H1 (cell line): ENCODE measurements at regions not wholly inside any gene's neighbourhood (a gene's known extent, or its start where the extent isn't known, plus 50 kb on each side); places are given as distances from the start of the nearest gene placed in this dataset.
A peak's percentile ranks its signal among the peaks of the same experiment; 100 is the strongest.

Experiments
- CTCF ChIA-PET: fragments of 300-600 bp; sonication (Branson Sonifier 250); formaldehyde crosslinking; loops from one replicate; lab custom pipeline; 2021; ENCODE audit not compliant: partially characterized antibody; lab: Charles Lee
- POLR2A ChIA-PET: fragments of 300-600 bp; sonication (Branson Sonifier 250); formaldehyde crosslinking; loops from one replicate; lab custom pipeline; 2021; ENCODE audit warnings: inconsistent platforms; ENCODE audit not compliant: partially characterized antibody; lab: Charles Lee
- DNase-seq, 2 experiments: peaks; one replicate each; pipeline versions ENCODE4 v3.0.0 to v3.0.0-alpha.2; 2010 to 2022; ENCODE audit warnings: low spot score in 2 of 2, low read depth in 1 of 2, mixed read lengths in 1 of 2
- FAIRE-seq: peaks from 2 replicates; lab custom pipeline; 2011; peaks lifted over from hg19 to GRCh38; lab: Jason Lieb, UNC
- H2AFZ ChIP-seq: 2 replicates; pipeline ENCODE4 v1.8.1; 2012; ENCODE audit warnings: low read length, inconsistent platforms
- H2AK5ac ChIP-seq: 2 replicates; pipeline ENCODE4 v1.6.1; 2013; ENCODE audit warnings: low read depth, low read length
- H2BK120ac ChIP-seq: replicated peaks from 2 replicates; pipeline ENCODE3; 2013; ENCODE audit warnings: low read depth, low read length, inconsistent platforms
- H2BK12ac ChIP-seq: 2 replicates; pipeline ENCODE4 v1.6.1; 2013; ENCODE audit warnings: low read depth, low read length
- H2BK15ac ChIP-seq: 2 replicates; pipeline ENCODE4 v1.6.1; 2013; ENCODE audit warnings: low read length
- H2BK20ac ChIP-seq: 2 replicates; pipeline ENCODE4 v1.6.1; 2013; ENCODE audit warnings: low read length
- H2BK5ac ChIP-seq: 2 replicates; pipeline ENCODE4 v1.6.1; 2013; ENCODE audit warnings: low read depth, low read length
- H3K14ac ChIP-seq: 2 replicates; pipeline ENCODE4 v1.6.1; 2013; ENCODE audit warnings: inconsistent platforms; ENCODE audit not compliant: insufficient read length
- H3K18ac ChIP-seq: 2 replicates; pipeline ENCODE4 v1.6.1; 2013; ENCODE audit warnings: low read length; ENCODE audit errors: extremely low read depth
- H3K23ac ChIP-seq: 2 replicates; pipeline ENCODE4 v1.6.1; 2013; ENCODE audit warnings: inconsistent platforms; ENCODE audit not compliant: insufficient read length
- H3K23me2 ChIP-seq: 2 replicates; pipeline ENCODE4 v1.6.1; 2013; ENCODE audit warnings: low read depth, low read length
- H3K27ac ChIP-seq: 2 replicates; pipeline ENCODE4 v1.6.1; 2011; ENCODE audit warnings: low read depth, low read length, inconsistent platforms
- H3K27me3 ChIP-seq, 4 experiments: replicated peaks in 1 of 4; 1 replicate in 1 of 4; 2 replicates in 3 of 4; pipeline versions ENCODE4 v1.6.1 to v1.8.1; 2011 to 2013; ENCODE audit warnings: low read length in 3 of 4, mild to moderate bottlenecking in 3 of 4, inconsistent platforms in 2 of 4, mixed read lengths in 2 of 4, moderate library complexity in 1 of 4; ENCODE audit not compliant: control insufficient read depth in 3 of 4, insufficient read depth in 3 of 4; ENCODE audit errors: extremely low read depth in 1 of 4
- H3K36me3 ChIP-seq, 4 experiments: 2 replicates each; pipeline versions ENCODE4 v1.6.1 to v1.8.1; 2011 to 2013; ENCODE audit warnings: mild to moderate bottlenecking in 4 of 4, low read length in 3 of 4, moderate library complexity in 2 of 4, control low read depth in 1 of 4, inconsistent platforms in 1 of 4; ENCODE audit not compliant: insufficient read depth in 4 of 4, control insufficient read depth in 2 of 4
- H3K4ac ChIP-seq: replicated peaks from 2 replicates; pipeline ENCODE3; 2013; ENCODE audit warnings: low read length, low read depth, mixed read lengths, inconsistent platforms; ENCODE audit not compliant: insufficient read length
- H3K4me1 ChIP-seq, 4 experiments: replicated peaks in 1 of 4; 1 replicate in 1 of 4; 2 replicates in 3 of 4; pipeline versions ENCODE4 v1.6.1 to v1.8.1; 2011 to 2013; ENCODE audit warnings: low read length in 3 of 4, inconsistent platforms in 2 of 4, mixed read lengths in 1 of 4; ENCODE audit not compliant: insufficient read depth in 4 of 4, control insufficient read depth in 3 of 4
- H3K4me2 ChIP-seq, 2 experiments: 2 replicates each; pipeline versions ENCODE4 v1.6.1 to v1.8.1; 2011 to 2013; ENCODE audit warnings: low read depth in 2 of 2, low read length in 2 of 2, control low read depth in 1 of 2, inconsistent platforms in 1 of 2, mild to moderate bottlenecking in 1 of 2; ENCODE audit not compliant: insufficient read depth in 1 of 2
- H3K4me3 ChIP-seq, 4 experiments: fragments of 200-600, 300-600 bp in 1 of 4; sonication (generic), shearing (Covaris generic), sonication (Bioruptor Twin) in 1 of 4; 2 replicates each; pipeline versions ENCODE4 v1.5.1 to v1.8.1; 2011 to 2016; ENCODE audit warnings: low read length in 4 of 4, low read depth in 3 of 4, control low read depth in 2 of 4, inconsistent platforms in 2 of 4, mild to moderate bottlenecking in 2 of 4, mixed read lengths in 1 of 4, moderate library complexity in 1 of 4; ENCODE audit not compliant: insufficient read depth in 2 of 4; ENCODE audit errors: extremely low read depth in 1 of 4
- H3K56ac ChIP-seq: replicated peaks from 2 replicates; pipeline ENCODE3; 2013; ENCODE audit warnings: low read depth, mild to moderate bottlenecking, mixed read lengths, low read length, inconsistent platforms; ENCODE audit not compliant: insufficient read length
- H3K79me1 ChIP-seq: 2 replicates; pipeline ENCODE4 v1.6.1; 2013; ENCODE audit warnings: low read depth, low read length, control low read depth
- H3K79me2 ChIP-seq, 2 experiments: 2 replicates each; pipeline versions ENCODE4 v1.6.1 to v1.8.1; 2012 to 2013; ENCODE audit warnings: low read length in 2 of 2, mild to moderate bottlenecking in 2 of 2, inconsistent platforms in 1 of 2; ENCODE audit not compliant: insufficient read depth in 2 of 2, control insufficient read depth in 1 of 2
- H3K9ac ChIP-seq, 4 experiments: replicated peaks in 1 of 4; 1 replicate in 1 of 4; 2 replicates in 3 of 4; pipeline versions ENCODE4 v1.6.1 to v1.8.1; 2011 to 2013; ENCODE audit warnings: low read depth in 3 of 4, low read length in 3 of 4, control low read depth in 2 of 4, mild to moderate bottlenecking in 2 of 4, moderate library complexity in 2 of 4, inconsistent platforms in 1 of 4; ENCODE audit errors: extremely low read depth in 1 of 4
- H3K9me3 ChIP-seq, 2 experiments: 2 replicates each; pipeline versions ENCODE4 v1.6.1 to v1.8.1; 2012 to 2013; ENCODE audit warnings: mild to moderate bottlenecking in 2 of 2, moderate library complexity in 2 of 2, control low read depth in 1 of 2, inconsistent platforms in 1 of 2, low read depth in 1 of 2, low read length in 1 of 2, mixed read lengths in 1 of 2; ENCODE audit not compliant: insufficient read depth in 2 of 2
- H4K20me1 ChIP-seq, 2 experiments: replicated peaks in 1 of 2; 2 replicates each; pipeline versions ENCODE3 to v1.8.1; 2011 to 2013; ENCODE audit warnings: inconsistent platforms in 2 of 2, low read length in 2 of 2, mild to moderate bottlenecking in 1 of 2; ENCODE audit not compliant: insufficient read depth in 2 of 2, control insufficient read depth in 1 of 2
- H4K5ac ChIP-seq: 2 replicates; pipeline ENCODE4 v1.6.1; 2013; ENCODE audit warnings: low read length, low read depth, mixed read lengths, inconsistent platforms; ENCODE audit not compliant: insufficient read length
- H4K8ac ChIP-seq: 2 replicates; pipeline ENCODE4 v1.8.0; 2013; ENCODE audit warnings: mild to moderate bottlenecking, moderate library complexity, low read length, inconsistent platforms; ENCODE audit not compliant: insufficient read depth; ENCODE audit errors: extremely low read depth
- H4K91ac ChIP-seq: replicated peaks from 2 replicates; pipeline ENCODE3; 2013; ENCODE audit warnings: low read length, mixed read lengths, inconsistent platforms; ENCODE audit not compliant: insufficient read length
- BACH1 ChIP-seq: IDR thresholded peaks from 2 replicates; pipeline ENCODE4 v1.6.1; 2012; ENCODE audit warnings: low read length, improper control_type of control experiment
- CBX8 ChIP-seq: fragments of 300-800, 300-1000 bp; sonication (generic); IDR thresholded peaks from 2 replicates; pipeline ENCODE4 v1.7.1; 2016; ENCODE audit warnings: low read depth, low read length, borderline replicate concordance
- CREB1 ChIP-seq: IDR thresholded peaks from 2 replicates; pipeline ENCODE4 v1.6.1; 2012; ENCODE audit warnings: inconsistent platforms
- EP300 ChIP-seq, 2 experiments: IDR thresholded peaks; 1 replicate in 1 of 2; 2 replicates in 1 of 2; pipeline ENCODE4 v1.6.1; 2011 to 2012; ENCODE audit warnings: low read depth in 2 of 2, low read length in 2 of 2, mild to moderate bottlenecking in 2 of 2, borderline replicate concordance in 1 of 2, inconsistent platforms in 1 of 2, moderate library complexity in 1 of 2
- GTF2F1 ChIP-seq: IDR thresholded peaks from 2 replicates; pipeline ENCODE4 v1.6.1; 2012; ENCODE audit warnings: low read depth, low read length, improper control_type of control experiment, borderline replicate concordance
- MAFK ChIP-seq: IDR thresholded peaks from 2 replicates; pipeline ENCODE4 v1.6.1; 2012; ENCODE audit warnings: low read depth, mild to moderate bottlenecking, improper control_type of control experiment, low read length
- PHF8 ChIP-seq: fragments of 200-600 bp; sonication (generic); conservative IDR thresholded peaks from 2 replicates; pipeline ENCODE4 v1.7.1; 2012; ENCODE audit warnings: low read depth, mild to moderate bottlenecking, inconsistent platforms, low read length, moderate library complexity
- POLR2AphosphoS5 ChIP-seq: IDR thresholded peaks from 2 replicates; pipeline ENCODE4 v1.6.1; 2011; ENCODE audit warnings: low read depth, low read length
- RBBP5 ChIP-seq: IDR thresholded peaks from 2 replicates; pipeline ENCODE4 v1.7.1; 2012; ENCODE audit warnings: low read depth, mild to moderate bottlenecking, inconsistent platforms, low read length, moderate library complexity, borderline replicate concordance
- RFX5 ChIP-seq: IDR thresholded peaks from 2 replicates; pipeline ENCODE4 v1.6.1; 2011; ENCODE audit warnings: low read depth, low read length, improper control_type of control experiment, borderline replicate concordance
- SIRT6 ChIP-seq: IDR thresholded peaks from one replicate; pipeline ENCODE4 v1.7.1; 2012; ENCODE audit warnings: low read length, inconsistent platforms
- TAF1 ChIP-seq: IDR thresholded peaks from 2 replicates; pipeline ENCODE4 v1.6.1; 2011; ENCODE audit warnings: mild to moderate bottlenecking, low read depth, low read length
- TBP ChIP-seq: IDR thresholded peaks from 2 replicates; pipeline ENCODE4 v1.6.1; 2011; ENCODE audit warnings: low read depth, low read length, improper control_type of control experiment
- TCF12 ChIP-seq: IDR thresholded peaks from 2 replicates; pipeline ENCODE4 v1.6.1; 2011; ENCODE audit warnings: low read depth, mild to moderate bottlenecking, low read length
- WGBS, 2 experiments: shearing (Covaris generic) in 1 of 2; methylation state at CpG; one replicate each; pipeline versions ENCODE4 v1.1.6 to v1.1.7; 2013 to 2015; ENCODE audit warnings: low lambda C conversion rate in 2 of 2, mixed read lengths in 2 of 2, inconsistent platforms in 1 of 2, low coverage in 1 of 2, missing lambda C conversion rate in 1 of 2; ENCODE audit not compliant: insufficient replicate concordance in 2 of 2, insufficient coverage in 1 of 2, insufficient read length in 1 of 2; ENCODE audit errors: extremely low coverage in 1 of 2, missing lambda C conversion rate in 1 of 2; 5-methylcytosine and 5-hydroxymethylcytosine counted together
- TF ChIP-seq, protein P1 (sequence below): IDR thresholded peaks from 2 replicates; pipeline ENCODE4 v1.6.1; 2012; ENCODE audit warnings: inconsistent platforms

DNA sequence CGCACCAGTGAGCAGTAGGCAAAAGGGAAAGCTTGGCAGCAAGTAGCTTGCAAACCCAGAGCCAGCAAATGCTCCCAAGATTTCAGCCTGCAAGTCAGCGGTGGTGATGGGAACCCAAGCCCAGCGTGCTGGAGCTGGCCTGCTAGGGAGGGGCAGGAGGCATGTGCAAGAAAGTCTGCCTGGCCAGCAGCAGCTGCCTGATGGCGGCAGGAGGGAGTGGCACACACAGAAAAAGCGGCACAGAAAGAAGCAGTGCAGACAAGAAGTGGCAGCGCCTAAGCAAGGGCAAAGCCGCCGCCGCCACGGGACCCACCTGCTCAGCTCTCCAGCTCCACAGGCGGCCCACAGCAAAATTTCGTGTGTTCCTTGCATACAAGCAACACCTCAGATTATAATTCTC is 1206.5 kb upstream of the PABPC4L start:
- DNase-seq (no peak), FAIRE-seq (no peak)
- Histone ChIP-seq H3K56ac (no peak overlapping the region), H4K8ac (peak overlapping the region; percentile 14; the same call in 1 of the 2 replicates), H3K4ac (no peak overlapping the region), H3K9me3 (peaks cover 7 to 20% of the 10 kb centered on the region in 2 experiments; a peak in 3 of 4 replicates), H4K91ac (no peak overlapping the region), H3K23ac (no peak overlapping the region), H2AFZ (peak overlapping the region; percentile 70; the same call in 1 of the 2 replicates), H3K14ac (no peak overlapping the region), H3K79me1 (no peaks in the 10 kb centered on the region), H3K79me2 (no peaks in the 10 kb centered on the region), H2BK5ac (no peak overlapping the region), H3K27ac (no peak overlapping the region), H2AK5ac (no peak overlapping the region), H2BK15ac (no peak overlapping the region), H4K5ac (no peak overlapping the region), H3K23me2 (no peaks in the 10 kb centered on the region), H2BK20ac (no peak overlapping the region), H2BK120ac (no peak overlapping the region), H2BK12ac (no peak overlapping the region), H3K18ac (no peak overlapping the region; the same call in 1 of the 2 replicates), H3K4me1 (no peaks in the 10 kb centered on the region), H3K4me2 (no peak overlapping the region), H4K20me1 (no peaks in the 10 kb centered on the region), H3K27me3 (peaks cover 0 to 1% (median 0%) of the 10 kb centered on the region in 4 experiments; a peak in 1 of 7 replicates), H3K36me3 (no peaks in the 10 kb centered on the region), H3K4me3 (no peak overlapping the region), H3K9ac (no peak overlapping the region)
- CTCF ChIA-PET: interaction anchor here (2.9 kb wide), 1 partner anchor 10 kb away, joined by 14 read pairs; no protein-coding TSS in a partner anchor
- POLR2A ChIA-PET: interaction anchor here (0.6 kb wide), 1 partner anchor 395 kb away, joined by 3 read pairs; no protein-coding TSS in a partner anchor
- 96% methylated on average over 12 of the region's 12 CpGs; no CpG with 5 or more reads in 1 of the 2 experiments for WGBS, 2 experiments
- no peak for TF ChIP-seq RBBP5
- TF ChIP-seq PHF8: no peak
- TF ChIP-seq, protein P1, sequence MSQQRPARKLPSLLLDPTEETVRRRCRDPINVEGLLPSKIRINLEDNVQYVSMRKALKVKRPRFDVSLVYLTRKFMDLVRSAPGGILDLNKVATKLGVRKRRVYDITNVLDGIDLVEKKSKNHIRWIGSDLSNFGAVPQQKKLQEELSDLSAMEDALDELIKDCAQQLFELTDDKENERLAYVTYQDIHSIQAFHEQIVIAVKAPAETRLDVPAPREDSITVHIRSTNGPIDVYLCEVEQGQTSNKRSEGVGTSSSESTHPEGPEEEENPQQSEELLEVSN: no peak
- no peak for TF ChIP-seq POLR2AphosphoS5
- no peak for TF ChIP-seq EP300 (IDR thresholded peaks at IDR 0.05; ENCODE audit: borderline replicate concordance in 1 of 2, low read depth in 2 of 2, low read length in 2 of 2)
- TF ChIP-seq SIRT6: no peak
- TF ChIP-seq TBP: no peak
- TF ChIP-seq RFX5: no peak
- no peak for TF ChIP-seq CREB1
- TF ChIP-seq GTF2F1: no peak
- no peak for TF ChIP-seq BACH1
- no peak for TF ChIP-seq CBX8
- no peak for TF ChIP-seq MAFK
- no peak for TF ChIP-seq TCF12
- no peak for TF ChIP-seq TAF1
